ENCODE measurements at regions not wholly inside any gene's neighbourhood (a gene's known extent, or its start where the extent isn't known, plus 50 kb on each side); places are given as distances from the start of the nearest gene placed in this dataset.

DNA sequence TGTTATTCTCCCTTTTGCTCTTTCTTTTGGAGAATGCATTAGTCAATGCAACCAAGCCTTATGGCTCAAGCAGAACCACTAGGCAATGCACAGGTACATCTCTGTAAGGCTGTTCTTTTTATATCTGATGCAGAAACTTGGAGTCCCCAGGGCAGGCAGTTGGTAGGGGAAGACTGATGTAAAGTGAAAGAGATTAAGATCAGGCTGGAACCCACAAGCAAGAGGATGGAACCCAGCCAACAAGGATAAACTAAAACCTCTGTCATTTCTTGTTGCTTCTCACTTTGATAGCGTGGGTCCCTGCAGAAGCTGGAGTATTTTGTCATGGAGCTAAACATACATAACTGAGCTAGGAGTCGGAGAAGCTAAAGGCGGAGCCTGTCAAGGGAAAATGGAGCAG lies 142.9 kb downstream of the GPAM start:
- DNase-seq (ENCODE audit: low read depth, low spot score) (no peak), FAIRE-seq (no peak), ATAC-seq (no peak)
- CTCF ChIA-PET = no interaction called here
- WGBS (ENCODE audit: insufficient coverage, insufficient replicate concordance, low lambda C conversion rate, missing lambda C conversion rate) = 43% methylated on average over 3 of the region's 3 CpGs
- SMC1A ChIA-PET (ENCODE audit: uncharacterized antibody, unreplicated experiment) = no interaction called here
- no peaks in the 10 kb centered on the region for H4K20me1 ChIP-seq (ENCODE audit: control insufficient read depth, insufficient read depth)
- TF ChIP-seq, protein P1, sequence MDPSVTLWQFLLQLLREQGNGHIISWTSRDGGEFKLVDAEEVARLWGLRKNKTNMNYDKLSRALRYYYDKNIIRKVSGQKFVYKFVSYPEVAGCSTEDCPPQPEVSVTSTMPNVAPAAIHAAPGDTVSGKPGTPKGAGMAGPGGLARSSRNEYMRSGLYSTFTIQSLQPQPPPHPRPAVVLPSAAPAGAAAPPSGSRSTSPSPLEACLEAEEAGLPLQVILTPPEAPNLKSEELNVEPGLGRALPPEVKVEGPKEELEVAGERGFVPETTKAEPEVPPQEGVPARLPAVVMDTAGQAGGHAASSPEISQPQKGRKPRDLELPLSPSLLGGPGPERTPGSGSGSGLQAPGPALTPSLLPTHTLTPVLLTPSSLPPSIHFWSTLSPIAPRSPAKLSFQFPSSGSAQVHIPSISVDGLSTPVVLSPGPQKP (IDR thresholded peaks at IDR 0.05; ENCODE audit: low read depth, low read length) = no peak
- TF ChIP-seq, protein P2, sequence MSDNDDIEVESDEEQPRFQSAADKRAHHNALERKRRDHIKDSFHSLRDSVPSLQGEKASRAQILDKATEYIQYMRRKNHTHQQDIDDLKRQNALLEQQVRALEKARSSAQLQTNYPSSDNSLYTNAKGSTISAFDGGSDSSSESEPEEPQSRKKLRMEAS (IDR thresholded peaks at IDR 0.05; ENCODE audit: low read depth, low read length) = no peak
- TF ChIP-seq HDGF (IDR thresholded peaks at IDR 0.05) (no peak), HCFC1 (IDR thresholded peaks at IDR 0.05; ENCODE audit: low read length) (no peak), NR2F1 (conservative IDR thresholded peaks at IDR 0.05) (no peak), DPF2 (IDR thresholded peaks at IDR 0.05) (no peak), IRF4 (IDR thresholded peaks at IDR 0.05; ENCODE audit: low read depth, low read length) (no peak), CREM (IDR thresholded peaks at IDR 0.05; ENCODE audit: low read depth) (no peak), ZNF24 (IDR thresholded peaks at IDR 0.05) (no peak), ZZZ3 (IDR thresholded peaks at IDR 0.05; ENCODE audit: control insufficient read depth, insufficient read length, low read depth) (no peak), SIN3A (IDR thresholded peaks at IDR 0.05; ENCODE audit: low read depth, low read length) (no peak)
- TF ChIP-seq, protein P3, sequence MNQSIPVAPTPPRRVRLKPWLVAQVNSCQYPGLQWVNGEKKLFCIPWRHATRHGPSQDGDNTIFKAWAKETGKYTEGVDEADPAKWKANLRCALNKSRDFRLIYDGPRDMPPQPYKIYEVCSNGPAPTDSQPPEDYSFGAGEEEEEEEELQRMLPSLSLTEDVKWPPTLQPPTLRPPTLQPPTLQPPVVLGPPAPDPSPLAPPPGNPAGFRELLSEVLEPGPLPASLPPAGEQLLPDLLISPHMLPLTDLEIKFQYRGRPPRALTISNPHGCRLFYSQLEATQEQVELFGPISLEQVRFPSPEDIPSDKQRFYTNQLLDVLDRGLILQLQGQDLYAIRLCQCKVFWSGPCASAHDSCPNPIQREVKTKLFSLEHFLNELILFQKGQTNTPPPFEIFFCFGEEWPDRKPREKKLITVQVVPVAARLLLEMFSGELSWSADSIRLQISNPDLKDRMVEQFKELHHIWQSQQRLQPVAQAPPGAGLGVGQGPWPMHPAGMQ (IDR thresholded peaks at IDR 0.05; ENCODE audit: borderline replicate concordance) = no peak
- TF ChIP-seq, protein P4, sequence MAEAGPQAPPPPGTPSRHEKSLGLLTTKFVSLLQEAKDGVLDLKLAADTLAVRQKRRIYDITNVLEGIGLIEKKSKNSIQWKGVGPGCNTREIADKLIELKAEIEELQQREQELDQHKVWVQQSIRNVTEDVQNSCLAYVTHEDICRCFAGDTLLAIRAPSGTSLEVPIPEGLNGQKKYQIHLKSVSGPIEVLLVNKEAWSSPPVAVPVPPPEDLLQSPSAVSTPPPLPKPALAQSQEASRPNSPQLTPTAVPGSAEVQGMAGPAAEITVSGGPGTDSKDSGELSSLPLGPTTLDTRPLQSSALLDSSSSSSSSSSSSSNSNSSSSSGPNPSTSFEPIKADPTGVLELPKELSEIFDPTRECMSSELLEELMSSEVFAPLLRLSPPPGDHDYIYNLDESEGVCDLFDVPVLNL (IDR thresholded peaks at IDR 0.05; ENCODE audit: low read depth, low read length) = no peak
- TF ChIP-seq, protein P5, sequence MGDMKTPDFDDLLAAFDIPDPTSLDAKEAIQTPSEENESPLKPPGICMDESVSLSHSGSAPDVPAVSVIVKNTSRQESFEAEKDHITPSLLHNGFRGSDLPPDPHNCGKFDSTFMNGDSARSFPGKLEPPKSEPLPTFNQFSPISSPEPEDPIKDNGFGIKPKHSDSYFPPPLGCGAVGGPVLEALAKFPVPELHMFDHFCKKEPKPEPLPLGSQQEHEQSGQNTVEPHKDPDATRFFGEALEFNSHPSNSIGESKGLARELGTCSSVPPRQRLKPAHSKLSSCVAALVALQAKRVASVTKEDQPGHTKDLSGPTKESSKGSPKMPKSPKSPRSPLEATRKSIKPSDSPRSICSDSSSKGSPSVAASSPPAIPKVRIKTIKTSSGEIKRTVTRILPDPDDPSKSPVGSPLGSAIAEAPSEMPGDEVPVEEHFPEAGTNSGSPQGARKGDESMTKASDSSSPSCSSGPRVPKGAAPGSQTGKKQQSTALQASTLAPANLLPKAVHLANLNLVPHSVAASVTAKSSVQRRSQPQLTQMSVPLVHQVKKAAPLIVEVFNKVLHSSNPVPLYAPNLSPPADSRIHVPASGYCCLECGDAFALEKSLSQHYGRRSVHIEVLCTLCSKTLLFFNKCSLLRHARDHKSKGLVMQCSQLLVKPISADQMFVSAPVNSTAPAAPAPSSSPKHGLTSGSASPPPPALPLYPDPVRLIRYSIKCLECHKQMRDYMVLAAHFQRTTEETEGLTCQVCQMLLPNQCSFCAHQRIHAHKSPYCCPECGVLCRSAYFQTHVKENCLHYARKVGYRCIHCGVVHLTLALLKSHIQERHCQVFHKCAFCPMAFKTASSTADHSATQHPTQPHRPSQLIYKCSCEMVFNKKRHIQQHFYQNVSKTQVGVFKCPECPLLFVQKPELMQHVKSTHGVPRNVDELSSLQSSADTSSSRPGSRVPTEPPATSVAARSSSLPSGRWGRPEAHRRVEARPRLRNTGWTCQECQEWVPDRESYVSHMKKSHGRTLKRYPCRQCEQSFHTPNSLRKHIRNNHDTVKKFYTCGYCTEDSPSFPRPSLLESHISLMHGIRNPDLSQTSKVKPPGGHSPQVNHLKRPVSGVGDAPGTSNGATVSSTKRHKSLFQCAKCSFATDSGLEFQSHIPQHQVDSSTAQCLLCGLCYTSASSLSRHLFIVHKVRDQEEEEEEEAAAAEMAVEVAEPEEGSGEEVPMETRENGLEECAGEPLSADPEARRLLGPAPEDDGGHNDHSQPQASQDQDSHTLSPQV (IDR thresholded peaks at IDR 0.05) = no peak
- no peak overlapping the region for H3K4me3 ChIP-seq
- no peaks in the 10 kb centered on the region for H3K4me1 ChIP-seq (ENCODE audit: control insufficient read depth, insufficient read depth, low read length)
- H3K27ac ChIP-seq (ENCODE audit: control insufficient read depth, insufficient read depth) = no peak overlapping the region
- intact Hi-C loops (cut with micrococcal nuclease; ENCODE audit: unreplicated experiment) (no loop called here), in situ Hi-C loops (cut with MboI) (no loop called here)
- no peak overlapping the region for H3K9ac ChIP-seq (ENCODE audit: control insufficient read depth, insufficient read depth, low read length)
- BruUV-seq (replicated peaks) = no TSS peak
- POLR2A ChIA-PET = no interaction called here
- RAD21 ChIA-PET (ENCODE audit: unreplicated experiment) = no interaction called here
- no peak overlapping the region for H3K4me2 ChIP-seq (ENCODE audit: control insufficient read depth, insufficient read depth)
- no peak overlapping the region for H2AFZ ChIP-seq (ENCODE audit: control insufficient read depth, low read depth, low read length)
- H3K27me3 ChIP-seq (replicated peaks in 1 of 2; ENCODE audit: control insufficient read depth in 2 of 2, insufficient read depth in 2 of 2, low read length in 1 of 2) = no peaks in the 10 kb centered on the region
- H3K79me2 ChIP-seq (ENCODE audit: control insufficient read depth, insufficient read depth, low read length) = no peaks in the 10 kb centered on the region
- H3K9me3 ChIP-seq (replicated peaks; ENCODE audit: control insufficient read depth, insufficient read depth, low read length) = no peaks in the 10 kb centered on the region
- H3K36me3 ChIP-seq (ENCODE audit: control insufficient read depth in 2 of 2, insufficient read depth in 2 of 2, low read length in 1 of 2) = no peaks in the 10 kb centered on the region
